Stimulated activated CD8-positive, alpha-beta memory T cell treated with anti-CD3 and anti-CD28 coated beads, Interleukin-15, amount 100 ng/mL, for 4 hours (primary cell): ENCODE measurements at regions not wholly inside any gene's neighbourhood (a gene's known extent, or its start where the extent isn't known, plus 50 kb on each side); places are given as distances from the start of the nearest gene placed in this dataset.

Source experiments
- DNase-seq, 2 donors: peaks; one replicate each; pipeline ENCODE4 v3.0.0-alpha.2; 2020; ENCODE audit warnings: low read depth in 2 of 2

DNA sequence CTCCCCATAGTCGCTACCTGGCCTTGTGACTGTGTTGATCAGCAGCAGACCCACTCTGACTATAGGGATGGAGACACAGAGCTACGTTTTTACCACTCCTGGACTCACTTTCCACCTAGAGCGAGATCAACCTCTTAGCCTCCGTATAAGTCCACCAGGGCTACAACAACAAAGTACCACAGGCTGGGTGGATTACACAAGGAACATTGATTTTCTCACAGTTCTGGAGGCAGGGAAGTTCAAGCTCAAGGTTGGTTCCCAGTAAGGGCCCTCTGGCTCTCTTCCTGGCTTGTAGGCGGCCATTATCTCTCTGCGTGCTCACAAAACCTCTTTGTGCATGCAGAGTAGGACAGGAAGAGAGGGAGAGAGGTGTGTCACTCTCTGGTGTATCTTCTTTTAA lies 330.4 kb upstream of the PROK2 start:
- no peak for DNase-seq

DNA sequence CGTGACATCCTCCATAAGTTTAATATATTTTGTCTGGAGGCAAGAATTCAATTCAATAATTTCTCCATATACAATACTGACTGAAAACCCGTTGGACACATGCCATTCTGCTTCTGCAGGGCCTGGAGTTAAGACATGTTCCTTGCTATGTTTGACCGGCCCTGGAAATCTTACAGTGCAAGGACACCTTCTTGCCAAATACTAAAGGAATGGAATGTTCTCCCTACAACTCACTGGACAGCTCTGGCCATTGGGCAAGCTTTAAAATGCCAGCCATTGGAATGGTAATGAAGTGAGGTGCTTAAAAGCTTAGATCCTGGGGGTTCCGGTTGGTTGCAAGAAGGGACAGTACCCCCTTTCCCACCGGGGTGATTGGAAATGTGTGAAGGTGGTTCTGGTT lies 329.8 kb upstream of the PROK2 start:
- DNase-seq, result no peak

GRCh38 chr3:72113964-72114363 lies 329.0 kb upstream of the PROK2 start:
- no peak for DNase-seq

DNA sequence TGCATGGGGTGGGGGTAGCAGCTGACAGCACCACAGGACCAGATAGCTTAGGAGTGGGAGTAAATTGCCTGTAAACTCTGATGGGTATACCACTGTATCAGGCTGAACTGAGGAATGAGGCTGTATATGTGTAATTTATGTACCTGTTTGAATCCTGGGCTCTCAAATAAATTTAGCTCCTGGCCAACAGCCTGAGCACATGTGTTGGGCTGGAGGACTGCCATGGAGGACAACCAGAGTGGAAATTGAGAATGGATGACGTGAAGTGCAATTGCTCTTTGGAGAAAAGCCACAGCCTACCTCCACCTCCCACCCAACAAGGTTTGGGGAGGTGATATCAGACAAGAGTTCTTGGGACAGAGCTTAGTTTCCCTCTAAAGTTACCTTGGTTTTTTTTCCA lies 328.6 kb upstream of the PROK2 start:
- DNase-seq, result no peak

GRCh38 chr3:72112435-72112834 lies 327.5 kb upstream of the PROK2 start:
- DNase-seq, result no peak

- no peak for DNase-seq
Observed at GRCh38 chr3:72111265-72112205, 326.6 kb upstream of the PROK2 start.

DNA sequence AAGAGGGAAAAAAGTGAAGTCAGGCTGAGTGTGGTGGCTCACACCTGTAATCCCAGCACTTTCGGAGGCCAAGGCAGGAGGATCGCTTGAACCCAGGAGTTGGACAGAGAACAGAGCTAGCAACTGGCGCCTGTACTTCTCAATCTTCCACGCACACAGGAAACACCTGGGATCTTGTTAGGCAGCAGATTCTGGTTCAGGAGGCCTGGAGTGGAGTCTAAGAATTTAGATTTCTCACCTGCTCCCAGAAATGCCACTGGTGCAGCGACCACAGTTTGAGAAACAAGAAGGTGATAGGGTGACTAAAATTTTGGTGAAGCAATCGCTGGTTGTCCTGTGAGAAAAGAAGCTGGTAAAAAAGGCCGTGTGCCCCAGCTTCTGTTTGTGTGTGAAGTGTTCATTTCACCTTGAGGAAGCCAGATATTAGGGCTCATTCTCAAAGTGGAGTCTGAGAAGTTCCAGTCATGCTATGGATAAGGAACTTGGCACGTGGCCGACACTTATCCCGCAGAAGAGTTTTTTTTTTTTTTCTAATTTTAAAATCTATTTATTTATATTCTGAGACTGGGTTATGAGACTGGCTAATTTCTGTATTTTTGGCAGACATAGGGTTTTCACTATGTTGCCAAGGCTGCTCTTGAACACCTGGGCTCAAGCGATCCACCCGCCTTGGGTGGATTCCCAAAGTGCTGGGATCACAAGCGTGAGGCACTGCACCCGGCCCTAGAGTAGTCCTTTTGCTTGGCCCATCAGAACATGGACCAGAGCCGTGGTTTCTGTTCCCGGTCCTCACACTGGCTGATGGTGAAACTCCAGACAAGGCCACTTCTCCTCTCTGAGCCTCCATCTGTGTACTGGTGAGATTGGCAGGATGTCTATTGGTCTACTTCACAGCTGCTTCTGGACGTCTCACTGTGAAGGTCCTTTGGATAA lies 324.6 kb upstream of the PROK2 start:
- DNase-seq, result no peak

DNA sequence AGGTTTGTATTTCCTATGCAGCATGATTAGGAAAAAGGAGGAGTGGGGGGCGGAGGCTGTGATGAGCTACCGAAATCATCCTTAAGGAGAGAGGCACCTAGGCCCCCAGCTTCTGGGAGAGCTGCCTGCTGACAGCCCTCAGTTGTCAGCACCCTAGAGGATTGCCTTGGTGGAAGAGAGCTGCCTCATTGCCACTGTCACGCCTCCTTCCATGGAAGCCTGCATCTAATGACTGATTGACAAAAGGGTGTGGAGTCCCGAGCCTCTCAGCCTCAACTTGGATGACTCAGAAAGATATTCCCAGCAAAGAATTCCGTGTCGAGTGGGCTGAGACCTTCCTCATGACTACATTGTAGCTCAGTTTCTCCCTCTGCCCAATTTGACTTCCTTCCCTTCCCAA lies 320.4 kb upstream of the PROK2 start:
- DNase-seq, result no peak

DNA sequence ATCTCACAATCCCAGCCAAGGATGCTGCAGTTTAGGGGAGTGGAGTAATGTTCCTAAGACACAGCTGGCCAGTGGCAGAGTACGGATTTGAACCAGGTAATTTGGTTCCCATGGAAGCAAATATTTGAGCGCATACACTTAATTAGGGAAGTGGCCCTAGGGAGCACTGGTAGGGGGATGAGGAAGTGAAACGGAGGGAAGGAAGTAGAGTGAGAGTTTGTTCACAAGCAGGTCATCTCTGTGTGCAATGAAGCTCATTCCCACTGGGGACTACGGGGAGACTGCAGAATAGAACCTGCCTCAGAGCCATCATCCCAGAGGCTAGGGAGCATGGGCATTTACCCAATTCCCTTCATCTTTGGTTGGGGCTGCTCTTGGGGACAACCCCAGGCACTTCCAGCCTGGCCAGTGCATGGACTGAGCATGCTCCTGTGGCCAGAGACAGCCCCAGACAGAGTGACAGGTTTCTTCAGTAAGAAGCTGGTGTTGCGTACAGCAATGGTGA lies 317.2 kb upstream of the PROK2 start:
- no peak for DNase-seq

DNA sequence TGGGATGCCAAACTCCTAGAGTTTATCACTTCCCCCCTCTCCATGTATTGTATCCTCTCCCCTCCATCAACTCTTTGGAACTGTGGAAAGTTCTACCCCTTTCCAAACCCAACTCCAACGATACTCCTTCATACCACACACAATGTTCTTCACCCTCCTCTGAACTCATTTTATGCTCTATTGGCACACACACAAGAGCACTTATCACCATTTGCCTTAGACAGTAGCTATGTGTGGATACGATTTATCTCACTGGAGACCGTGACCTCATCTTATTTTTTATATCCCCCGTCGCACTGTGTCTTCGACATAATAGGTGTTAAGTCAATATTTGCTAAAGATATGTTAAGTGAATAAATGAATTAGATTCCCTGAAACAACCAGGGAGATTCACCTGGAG lies 316.5 kb upstream of the PROK2 start:
- DNase-seq, result no peak

GRCh38 chr3:72100601-72101187 lies 315.7 kb upstream of the PROK2 start:
- DNase-seq, result peak; percentile 60 to 70

DNA sequence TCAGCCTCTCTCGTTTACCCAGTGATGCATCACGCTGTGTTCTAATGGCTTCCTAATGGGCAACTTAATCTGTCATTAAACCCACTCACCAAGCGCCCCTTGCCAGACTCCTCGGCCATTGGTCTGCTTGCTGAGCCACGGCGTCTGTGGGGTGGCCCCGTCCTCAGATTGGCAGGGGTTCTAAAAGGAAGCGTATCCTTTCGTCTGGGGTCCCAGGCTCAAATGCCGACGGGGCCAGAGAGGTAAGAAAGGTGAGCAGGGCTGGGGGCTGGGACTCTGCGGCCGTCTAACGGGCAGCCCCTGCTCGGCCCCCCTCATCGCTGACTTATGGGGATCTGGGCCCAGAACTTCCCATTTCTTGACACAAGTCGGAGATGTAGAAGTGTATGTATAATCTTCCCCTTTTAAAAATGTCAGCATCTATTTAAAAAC lies 315.1 kb upstream of the PROK2 start:
- no peak for DNase-seq

- no peak for DNase-seq
Observed at GRCh38 chr3:72099326-72100079, 314.6 kb upstream of the PROK2 start.

- DNase-seq, result no peak
Observed at GRCh38 chr3:72097053-72097452, 312.1 kb upstream of the PROK2 start.

GRCh38 chr3:72095521-72095920 lies 310.6 kb upstream of the PROK2 start:
- DNase-seq, result no peak

DNA sequence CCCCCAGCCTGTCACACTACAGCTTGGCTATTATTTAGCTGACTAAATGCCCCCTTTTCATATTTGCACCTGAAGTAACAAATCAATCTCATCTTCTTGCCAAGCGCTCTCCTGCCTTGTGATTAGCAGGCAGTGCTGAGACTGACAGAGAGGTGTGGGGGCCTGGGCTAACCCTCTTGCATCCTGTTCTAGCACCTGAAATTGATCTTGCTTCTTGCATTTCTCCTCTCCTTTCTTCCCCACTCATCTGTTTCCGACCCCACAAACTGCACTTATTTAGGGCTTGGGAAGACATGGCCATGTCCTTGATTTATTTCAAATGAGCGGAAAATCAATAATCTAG lies 309.0 kb upstream of the PROK2 start:
- DNase-seq, result no peak

DNA sequence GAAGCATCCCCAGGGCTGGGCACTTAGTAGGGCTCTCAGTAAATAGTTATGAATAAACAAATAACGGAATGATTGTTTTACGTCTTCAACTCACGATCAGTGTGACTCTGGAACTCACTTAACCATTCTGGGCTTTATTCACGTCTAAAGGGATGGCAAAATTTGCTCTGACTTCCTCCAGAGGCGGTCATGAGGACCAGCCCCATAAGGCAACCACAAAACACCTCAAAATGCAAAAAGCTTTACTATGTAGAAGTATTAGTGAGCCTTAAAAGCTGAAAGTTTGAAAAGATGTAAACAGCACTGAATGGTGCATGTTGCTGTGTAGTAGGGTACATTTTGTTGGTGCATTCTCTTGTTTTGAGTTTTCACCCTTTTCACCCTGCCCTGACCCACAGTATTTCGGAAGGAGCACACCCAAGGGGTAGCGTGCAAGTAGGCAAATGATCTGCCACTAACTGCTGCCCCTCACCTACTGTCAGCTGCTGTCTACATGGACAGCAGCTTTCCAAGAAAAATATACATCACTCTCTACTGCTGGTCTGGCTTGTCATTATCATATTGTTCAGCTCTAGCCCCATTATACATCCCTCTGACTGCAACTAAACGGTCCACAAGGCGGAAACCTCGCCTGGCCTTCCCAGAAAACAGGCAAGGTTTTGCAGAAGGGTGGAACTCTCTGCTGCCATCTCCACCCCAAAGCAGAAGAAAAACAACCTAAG lies 308.5 kb upstream of the PROK2 start:
- no peak for DNase-seq

- no peak for DNase-seq
Observed at GRCh38 chr3:72092778-72093177, 307.8 kb upstream of the PROK2 start.

DNA sequence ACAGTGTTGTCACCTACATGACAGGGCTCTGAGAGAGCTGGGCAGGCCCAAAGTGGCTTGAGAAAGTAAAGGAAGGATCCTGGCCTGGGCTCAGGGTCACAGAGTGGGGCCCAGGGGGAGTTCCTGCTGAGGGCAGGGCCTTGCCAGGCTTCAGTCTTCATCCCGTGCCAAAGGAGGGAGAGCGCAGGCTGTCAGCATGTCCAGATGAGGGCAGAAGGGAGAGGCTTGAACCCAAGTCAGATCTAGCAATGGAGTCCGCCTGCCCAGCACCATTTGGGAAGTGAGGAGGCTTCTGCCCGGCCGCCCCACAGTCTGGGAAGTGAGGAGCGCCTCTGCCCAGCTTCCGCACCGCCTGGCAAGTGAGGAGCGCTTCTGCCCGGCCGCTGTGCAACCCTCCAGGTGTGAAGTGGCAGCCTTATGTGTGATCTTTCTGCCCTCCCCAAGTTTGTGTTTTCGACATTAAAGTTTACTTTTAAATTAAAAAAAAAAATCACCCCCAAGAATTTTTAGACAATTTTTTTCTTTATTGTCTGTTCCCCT lies 303.6 kb upstream of the PROK2 start:
- no peak for DNase-seq

GRCh38 chr3:72087420-72087819 lies 302.5 kb upstream of the PROK2 start:
- no peak for DNase-seq

GRCh38 chr3:72086743-72087087 lies 301.8 kb upstream of the PROK2 start:
- no peak for DNase-seq
